ENCODE measurements at regions not wholly inside any gene's neighbourhood (a gene's known extent, or its start where the extent isn't known, plus 50 kb on each side); places are given as distances from the start of the nearest gene placed in this dataset.

DNA sequence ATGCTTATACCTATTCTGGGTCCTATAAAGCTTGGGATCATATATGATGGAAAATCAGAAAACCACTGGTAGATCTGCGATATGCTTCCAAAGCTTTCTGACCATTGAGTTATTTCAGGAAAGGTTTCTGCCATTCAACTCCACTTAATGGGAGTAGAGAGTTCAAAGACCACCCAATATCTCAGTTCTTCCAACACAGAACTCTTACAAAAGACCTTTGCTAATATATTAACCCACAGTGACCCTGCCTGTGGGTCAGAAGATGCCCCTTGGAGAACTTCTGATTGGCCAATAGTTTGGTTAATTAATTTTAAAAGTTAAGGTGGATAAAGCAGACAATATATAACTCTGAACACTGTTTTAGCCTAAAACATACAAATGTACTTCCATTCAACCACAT lies 213.0 kb downstream of the IPO8 start:
- no peak overlapping the region for H3K27ac Mint-ChIP-seq
- no peak overlapping the region for H3K4me3 Mint-ChIP-seq
- H3K9me3 Mint-ChIP-seq: no peaks in the 10 kb centered on the region
- no peaks in the 10 kb centered on the region for H3K27me3 Mint-ChIP-seq (ENCODE audit: low read depth)
- no peak for DNase-seq (ENCODE audit: low spot score)
- H3K36me3 Mint-ChIP-seq (ENCODE audit: low read depth): no peaks in the 10 kb centered on the region
- H3K4me1 Mint-ChIP-seq (ENCODE audit: low read depth): no peaks in the 10 kb centered on the region

DNA sequence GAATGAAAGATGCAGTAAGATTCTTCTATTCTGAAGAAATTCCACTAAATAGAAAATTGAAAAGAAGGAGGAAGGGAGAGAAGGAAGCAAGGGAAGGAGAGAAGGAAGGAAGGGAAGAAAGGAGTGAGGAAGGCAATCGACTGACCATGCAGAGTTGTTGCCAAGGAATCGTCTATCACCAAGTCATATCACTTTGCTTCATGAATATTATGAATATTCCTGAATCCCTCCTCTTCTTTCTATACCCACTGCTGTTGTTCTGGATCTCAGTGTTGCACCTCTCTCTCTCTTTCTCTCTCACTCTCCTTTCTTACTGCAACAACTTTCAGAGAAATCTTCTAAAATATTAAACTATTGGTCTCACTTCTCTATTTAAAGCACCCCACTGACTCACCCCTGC lies 222.4 kb downstream of the IPO8 start:
- Mint-ChIP-seq H3K27me3 (ENCODE audit: low read depth) (no peaks in the 10 kb centered on the region), H3K4me1 (ENCODE audit: low read depth) (no peaks in the 10 kb centered on the region), H3K36me3 (ENCODE audit: low read depth) (no peaks in the 10 kb centered on the region), H3K9me3 (peaks cover 3% of the 10 kb centered on the region), H3K27ac (no peak overlapping the region), H3K4me3 (no peak overlapping the region)
- no peak for DNase-seq (ENCODE audit: low spot score)

GRCh38 chr12:30466093-30466585 lies 229.5 kb downstream of the IPO8 start:
- no peak for DNase-seq (ENCODE audit: low spot score)
- H3K27me3 Mint-ChIP-seq (ENCODE audit: low read depth): no peaks in the 10 kb centered on the region
- peaks cover 3% of the 10 kb centered on the region for H3K9me3 Mint-ChIP-seq
- H3K4me1 Mint-ChIP-seq (ENCODE audit: low read depth): no peaks in the 10 kb centered on the region
- H3K27ac Mint-ChIP-seq: no peak overlapping the region
- H3K36me3 Mint-ChIP-seq (ENCODE audit: low read depth): no peaks in the 10 kb centered on the region
- H3K4me3 Mint-ChIP-seq: no peak overlapping the region

DNA sequence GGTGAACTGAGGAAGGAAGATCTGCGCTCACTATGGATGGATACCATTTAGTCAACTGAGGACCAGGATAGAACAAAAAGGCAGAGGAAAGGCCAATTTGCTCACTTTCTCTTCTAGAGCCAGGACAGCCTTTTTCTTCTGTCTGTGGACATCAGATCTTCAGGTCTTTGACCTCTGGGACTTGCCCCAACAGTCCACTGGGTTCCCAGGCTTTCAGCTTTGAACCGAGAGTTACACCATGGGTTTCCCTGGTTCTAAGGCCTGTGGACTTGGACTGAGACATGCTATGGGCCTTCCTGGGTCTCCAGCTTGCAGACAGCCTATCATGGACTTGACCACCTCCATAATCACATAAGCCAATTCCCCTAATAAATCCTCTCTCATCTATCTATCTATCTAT lies 232.0 kb downstream of the IPO8 start:
- Mint-ChIP-seq H3K4me3 (no peak overlapping the region), H3K4me1 (ENCODE audit: low read depth) (no peaks in the 10 kb centered on the region), H3K36me3 (ENCODE audit: low read depth) (no peaks in the 10 kb centered on the region), H3K9me3 (peaks cover 1% of the 10 kb centered on the region), H3K27ac (no peak overlapping the region), H3K27me3 (ENCODE audit: low read depth) (no peaks in the 10 kb centered on the region)
- DNase-seq (ENCODE audit: low spot score): no peak

- Mint-ChIP-seq H3K27ac (no peak overlapping the region), H3K4me1 (ENCODE audit: low read depth) (no peaks in the 10 kb centered on the region)
These were observed 233.4 kb downstream of the IPO8 start for GRCh38 chr12:30462249-30462648.

GRCh38 chr12:30461026-30461615 lies 234.5 kb downstream of the IPO8 start:
- Mint-ChIP-seq H3K27ac (no peak overlapping the region), H3K36me3 (ENCODE audit: low read depth) (no peaks in the 10 kb centered on the region), H3K4me3 (no peak overlapping the region), H3K9me3 (peaks cover 11% of the 10 kb centered on the region), H3K27me3 (ENCODE audit: low read depth) (no peaks in the 10 kb centered on the region), H3K4me1 (ENCODE audit: low read depth) (no peaks in the 10 kb centered on the region)
- no peak for DNase-seq (ENCODE audit: low spot score)

More at GRCh38 chr12:30462249-30462648, 233.4 kb downstream of the IPO8 start:
- H3K36me3 Mint-ChIP-seq (ENCODE audit: low read depth): no peaks in the 10 kb centered on the region
- H3K27me3 Mint-ChIP-seq (ENCODE audit: low read depth): no peaks in the 10 kb centered on the region
- no peak for DNase-seq (ENCODE audit: low spot score)
- no peak overlapping the region for H3K4me3 Mint-ChIP-seq
- peaks cover 11% of the 10 kb centered on the region for H3K9me3 Mint-ChIP-seq

DNA sequence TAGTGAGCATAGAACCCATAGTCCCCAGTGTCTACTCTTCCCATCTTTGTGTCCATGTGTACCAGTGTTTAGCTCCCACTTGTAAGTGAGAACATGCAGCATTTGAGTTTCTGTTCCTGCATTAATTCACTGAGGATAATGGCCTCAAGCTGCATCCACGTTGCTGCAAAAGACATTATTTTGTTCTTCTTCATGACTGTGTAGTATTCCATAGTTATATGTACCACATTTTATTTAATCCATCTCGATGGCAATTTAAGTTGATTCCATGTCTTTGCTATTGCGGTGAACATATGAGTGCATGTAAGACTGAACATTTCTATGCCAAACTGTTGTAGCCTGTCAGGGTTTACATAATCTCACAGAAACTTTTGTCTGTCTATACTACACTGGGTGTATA lies 237.2 kb downstream of the IPO8 start:
- Mint-ChIP-seq H3K9me3 (peaks cover 11% of the 10 kb centered on the region), H3K4me1 (ENCODE audit: low read depth) (no peaks in the 10 kb centered on the region), H3K27ac (no peak overlapping the region), H3K36me3 (ENCODE audit: low read depth) (no peaks in the 10 kb centered on the region), H3K4me3 (no peak overlapping the region), H3K27me3 (ENCODE audit: low read depth) (no peaks in the 10 kb centered on the region)
- DNase-seq (ENCODE audit: low spot score): no peak

- Mint-ChIP-seq H3K4me1 (ENCODE audit: low read depth) (no peaks in the 10 kb centered on the region), H3K4me3 (no peak overlapping the region), H3K9me3 (peaks cover 11% of the 10 kb centered on the region), H3K36me3 (ENCODE audit: low read depth) (no peaks in the 10 kb centered on the region), H3K27ac (no peak overlapping the region), H3K27me3 (ENCODE audit: low read depth) (no peaks in the 10 kb centered on the region)
- no peak for DNase-seq (ENCODE audit: low spot score)
These were observed 237.9 kb downstream of the IPO8 start for GRCh38 chr12:30457621-30458289.

DNA sequence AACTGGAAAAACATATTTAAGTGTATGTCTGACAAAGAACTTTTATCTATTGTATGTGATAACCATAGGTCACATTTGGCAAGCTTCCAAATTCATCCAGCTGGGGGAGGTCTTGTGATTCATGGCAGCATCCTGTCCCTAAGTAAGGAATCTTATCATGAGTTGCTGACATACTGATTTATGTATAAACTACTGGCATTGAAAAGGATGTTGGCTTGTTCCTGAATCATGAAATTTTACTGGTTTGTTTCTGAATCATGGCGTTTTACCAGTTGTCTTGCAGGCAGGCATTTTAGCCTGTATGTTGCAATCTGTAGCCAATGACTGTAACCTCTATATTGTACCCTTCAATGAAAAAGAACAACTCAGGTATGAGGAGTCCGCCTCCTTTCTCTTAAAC lies 244.8 kb downstream of the IPO8 start:
- Mint-ChIP-seq H3K9me3 (no peaks in the 10 kb centered on the region), H3K27ac (no peak overlapping the region), H3K4me3 (no peak overlapping the region), H3K27me3 (ENCODE audit: low read depth) (no peaks in the 10 kb centered on the region), H3K36me3 (ENCODE audit: low read depth) (no peaks in the 10 kb centered on the region), H3K4me1 (ENCODE audit: low read depth) (no peaks in the 10 kb centered on the region)
- no peak for DNase-seq (ENCODE audit: low spot score)

- H3K9me3 Mint-ChIP-seq: no peaks in the 10 kb centered on the region
- H3K4me1 Mint-ChIP-seq (ENCODE audit: low read depth): no peaks in the 10 kb centered on the region
- H3K36me3 Mint-ChIP-seq (ENCODE audit: low read depth): no peaks in the 10 kb centered on the region
- H3K27me3 Mint-ChIP-seq (ENCODE audit: low read depth): no peaks in the 10 kb centered on the region
- no peak for DNase-seq (ENCODE audit: low spot score)
- no peak overlapping the region for H3K27ac Mint-ChIP-seq
- H3K4me3 Mint-ChIP-seq: no peak overlapping the region
These were observed 245.4 kb downstream of the IPO8 start for GRCh38 chr12:30450226-30450625.

- Mint-ChIP-seq H3K9me3 (no peaks in the 10 kb centered on the region), H3K36me3 (ENCODE audit: low read depth) (no peaks in the 10 kb centered on the region), H3K27ac (no peak overlapping the region), H3K4me3 (no peak overlapping the region), H3K4me1 (ENCODE audit: low read depth) (no peaks in the 10 kb centered on the region), H3K27me3 (ENCODE audit: low read depth) (no peaks in the 10 kb centered on the region)
- no peak for DNase-seq (ENCODE audit: low spot score)
These were observed 247.6 kb downstream of the IPO8 start for GRCh38 chr12:30448038-30448437.

DNA sequence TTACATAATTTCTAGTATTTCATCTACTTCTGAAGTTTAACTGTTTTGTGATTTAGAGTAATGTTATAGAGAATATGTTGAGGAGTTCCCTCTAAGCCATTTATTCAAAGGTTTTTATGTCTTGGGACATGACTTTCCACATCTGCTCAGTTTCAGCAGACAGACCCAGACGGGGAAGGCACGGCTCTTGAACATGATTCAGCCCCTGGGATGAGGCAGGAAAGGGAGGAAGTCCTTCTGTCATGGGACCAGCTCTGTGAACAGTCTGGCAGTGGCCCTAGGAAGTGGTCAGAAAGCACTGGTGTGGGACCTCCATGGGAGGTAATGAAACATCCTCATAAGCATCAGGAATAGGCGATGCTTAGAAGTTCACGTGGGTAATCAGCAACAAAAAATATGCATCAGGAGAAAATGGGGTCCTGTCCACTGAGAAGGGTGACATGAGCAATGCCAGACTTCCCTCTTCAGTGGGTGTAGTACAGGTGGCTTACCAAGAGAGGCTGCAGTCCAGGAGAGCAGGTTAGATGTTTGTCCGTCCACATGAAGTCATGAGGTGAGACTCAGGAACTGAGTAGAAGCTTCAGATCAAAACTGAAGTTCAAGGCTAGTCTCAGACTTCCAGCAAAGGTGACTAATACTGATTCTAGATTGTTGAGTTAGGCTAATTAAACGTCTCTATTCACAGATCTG lies 248.5 kb downstream of the IPO8 start:
- no peaks in the 10 kb centered on the region for H3K36me3 Mint-ChIP-seq (ENCODE audit: low read depth)
- DNase-seq (ENCODE audit: low spot score): no peak
- no peaks in the 10 kb centered on the region for H3K9me3 Mint-ChIP-seq
- no peak overlapping the region for H3K4me3 Mint-ChIP-seq
- no peaks in the 10 kb centered on the region for H3K27me3 Mint-ChIP-seq (ENCODE audit: low read depth)
- no peaks in the 10 kb centered on the region for H3K4me1 Mint-ChIP-seq (ENCODE audit: low read depth)
- no peak overlapping the region for H3K27ac Mint-ChIP-seq

DNA sequence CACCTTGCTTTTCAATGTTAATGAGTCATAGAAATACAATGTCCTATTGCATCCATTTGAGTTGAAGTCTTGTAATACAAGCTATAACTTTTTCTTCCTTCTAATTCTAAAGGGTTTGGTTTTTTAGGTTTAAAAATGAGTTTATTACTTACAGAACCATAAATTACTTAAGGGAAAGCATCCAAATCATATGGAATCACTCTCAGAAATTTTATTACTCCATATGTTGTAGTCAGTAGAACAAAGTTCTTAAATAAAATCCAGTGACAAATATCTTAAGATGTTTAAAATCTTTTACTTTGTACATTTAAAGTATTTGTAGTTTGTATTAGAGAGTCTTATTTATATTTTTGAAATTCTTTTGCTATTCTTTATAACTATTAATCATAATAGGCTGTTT lies 253.2 kb downstream of the IPO8 start:
- H3K9me3 Mint-ChIP-seq: no peaks in the 10 kb centered on the region
- no peak for DNase-seq (ENCODE audit: low spot score)
- H3K36me3 Mint-ChIP-seq (ENCODE audit: low read depth): no peaks in the 10 kb centered on the region
- no peak overlapping the region for H3K27ac Mint-ChIP-seq
- H3K27me3 Mint-ChIP-seq (ENCODE audit: low read depth): no peaks in the 10 kb centered on the region
- H3K4me1 Mint-ChIP-seq (ENCODE audit: low read depth): no peaks in the 10 kb centered on the region
- no peak overlapping the region for H3K4me3 Mint-ChIP-seq

- DNase-seq (ENCODE audit: low spot score): no peak
- H3K4me1 Mint-ChIP-seq (ENCODE audit: low read depth): no peaks in the 10 kb centered on the region
- no peaks in the 10 kb centered on the region for H3K36me3 Mint-ChIP-seq (ENCODE audit: low read depth)
These were observed 254.7 kb downstream of the IPO8 start for GRCh38 chr12:30440826-30441602.

More at GRCh38 chr12:30440826-30441602, 254.7 kb downstream of the IPO8 start:
- Mint-ChIP-seq H3K27ac (no peak overlapping the region), H3K9me3 (no peaks in the 10 kb centered on the region), H3K27me3 (ENCODE audit: low read depth) (no peaks in the 10 kb centered on the region), H3K4me3 (no peak overlapping the region)

Data from T-helper 2 cell treated with Interferon-gamma antibody and Interleukin-4, amounts not matched to agents 5 μg/mL and 100 μg/mL, for 36 hours (primary cell).